ENCODE measurements at regions not wholly inside any gene's neighbourhood (a gene's known extent, or its start where the extent isn't known, plus 50 kb on each side); places are given as distances from the start of the nearest gene placed in this dataset.

DNA sequence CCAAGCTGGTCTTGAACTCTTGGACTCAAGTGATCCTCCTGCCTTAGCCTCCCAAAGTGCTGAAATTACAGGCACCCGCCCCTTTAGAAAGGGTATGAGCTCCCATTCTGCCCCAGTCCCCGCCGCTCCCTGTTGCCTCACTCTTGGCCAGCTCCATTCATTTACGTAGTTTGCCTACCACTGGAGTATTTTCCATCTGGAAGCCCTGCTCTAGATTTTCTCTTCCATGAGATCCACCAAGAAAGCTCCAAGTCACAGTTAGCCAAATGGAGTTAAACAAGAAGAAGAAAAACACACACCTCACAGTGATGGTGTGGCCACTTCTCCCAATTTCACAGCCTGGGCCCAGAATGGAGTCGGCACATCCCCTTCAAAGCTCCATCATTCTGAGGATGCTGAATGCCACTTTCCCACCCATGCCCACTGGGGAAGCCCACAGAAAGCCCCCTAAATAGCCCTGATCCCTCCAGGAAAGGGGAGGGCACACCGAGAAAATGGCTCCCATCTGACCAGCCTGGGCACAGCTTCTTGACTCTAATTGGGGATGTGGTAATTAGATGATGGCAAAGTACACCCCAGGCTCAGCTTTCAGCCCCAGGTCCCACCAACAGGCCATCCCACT lies 381.2 kb downstream of the MN1 start:
- H3K4me3 ChIP-seq (ENCODE audit: insufficient read depth, low read depth, low read length): no peak overlapping the region
- DNase-seq: no peak
- no peaks in the 10 kb centered on the region for H3K36me3 ChIP-seq (replicated peaks; ENCODE audit: control insufficient read depth, insufficient read depth, low read length)

DNA sequence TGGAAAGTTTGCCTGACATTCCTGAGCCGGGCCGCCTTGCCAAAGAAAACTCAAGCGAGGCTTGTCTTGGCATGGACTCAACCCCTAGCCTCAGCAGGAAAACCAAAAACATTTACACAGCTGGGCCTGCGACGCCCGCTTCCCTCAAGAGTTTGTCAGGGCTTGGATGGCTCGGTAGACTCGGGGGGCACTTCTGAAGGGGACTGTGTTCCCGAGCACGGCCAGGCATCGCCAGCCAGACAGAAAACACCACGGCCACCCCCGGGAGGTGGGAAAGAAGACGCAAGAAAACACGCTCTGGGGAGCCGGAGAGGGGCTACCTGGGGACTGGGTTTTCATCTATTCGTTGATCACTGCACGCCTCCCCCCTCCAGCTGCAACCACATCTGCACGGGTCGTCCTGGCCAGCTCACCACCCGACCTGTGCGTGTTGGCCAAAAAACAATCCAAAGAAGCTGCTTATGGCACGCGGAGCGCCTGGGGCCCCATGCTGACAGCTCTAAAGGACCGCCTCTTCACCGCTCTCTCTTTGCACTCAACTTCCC lies 380.7 kb downstream of the MN1 start:
- Histone ChIP-seq H3K27me3 (ENCODE audit: control insufficient read depth, insufficient read depth, low read length) (no peaks in the 10 kb centered on the region), H3K4me3 (ENCODE audit: insufficient read depth, low read depth, low read length) (no peak overlapping the region), H3K36me3 (replicated peaks; ENCODE audit: control insufficient read depth, insufficient read depth, low read length) (no peaks in the 10 kb centered on the region)
- DNase-seq: no peak

More for the DNA sequence above, 381.2 kb downstream of the MN1 start:
- H3K27me3 ChIP-seq (ENCODE audit: control insufficient read depth, insufficient read depth, low read length): no peaks in the 10 kb centered on the region

DNA sequence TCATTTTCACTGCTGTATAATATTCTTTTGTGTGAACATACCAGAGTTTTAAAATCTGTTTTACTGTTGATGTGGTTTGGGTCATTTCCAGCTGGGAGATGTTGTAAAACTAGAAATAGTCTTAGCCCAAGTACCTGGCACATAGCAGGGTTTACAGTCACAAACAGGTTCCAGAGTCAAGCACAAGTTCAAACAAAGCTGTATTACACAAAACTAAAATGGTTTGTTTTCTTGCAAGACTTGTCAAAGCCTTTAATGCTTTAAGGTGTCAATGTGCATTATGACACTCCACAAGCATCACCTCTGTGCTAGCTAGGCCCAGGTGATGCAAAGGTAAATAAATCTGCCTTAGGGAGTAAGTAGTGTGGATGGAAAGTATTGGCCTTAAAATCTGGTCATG lies 379.1 kb downstream of the MN1 start:
- Histone ChIP-seq H3K4me3 (ENCODE audit: insufficient read depth, low read depth, low read length) (no peak overlapping the region), H3K36me3 (replicated peaks; ENCODE audit: control insufficient read depth, insufficient read depth, low read length) (no peaks in the 10 kb centered on the region), H3K27me3 (ENCODE audit: control insufficient read depth, insufficient read depth, low read length) (no peaks in the 10 kb centered on the region)
- no peak for DNase-seq

DNA sequence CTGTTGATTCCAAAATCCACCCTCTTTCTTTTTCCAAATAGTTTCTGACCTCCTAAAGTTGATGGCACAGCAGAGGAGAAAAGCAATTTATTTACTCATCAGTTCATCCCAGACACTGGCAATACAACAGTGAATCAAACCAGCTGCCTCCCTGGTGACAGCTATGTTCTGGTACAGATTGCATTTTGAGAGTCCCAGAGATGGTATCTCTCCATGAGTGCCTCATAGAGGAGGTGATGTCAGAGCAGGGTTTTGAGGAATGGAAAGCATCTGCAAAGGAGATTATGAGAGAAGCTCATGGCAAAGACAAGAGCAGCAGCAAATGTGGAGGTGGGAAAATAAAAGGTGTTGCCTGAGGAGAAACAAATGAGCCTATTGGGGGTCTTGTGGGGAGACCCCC lies 377.2 kb downstream of the MN1 start:
- H3K4me3 ChIP-seq (ENCODE audit: insufficient read depth, low read depth, low read length): no peak overlapping the region
- no peaks in the 10 kb centered on the region for H3K27me3 ChIP-seq (ENCODE audit: control insufficient read depth, insufficient read depth, low read length)
- H3K36me3 ChIP-seq (replicated peaks; ENCODE audit: control insufficient read depth, insufficient read depth, low read length): no peaks in the 10 kb centered on the region
- DNase-seq: no peak

DNA sequence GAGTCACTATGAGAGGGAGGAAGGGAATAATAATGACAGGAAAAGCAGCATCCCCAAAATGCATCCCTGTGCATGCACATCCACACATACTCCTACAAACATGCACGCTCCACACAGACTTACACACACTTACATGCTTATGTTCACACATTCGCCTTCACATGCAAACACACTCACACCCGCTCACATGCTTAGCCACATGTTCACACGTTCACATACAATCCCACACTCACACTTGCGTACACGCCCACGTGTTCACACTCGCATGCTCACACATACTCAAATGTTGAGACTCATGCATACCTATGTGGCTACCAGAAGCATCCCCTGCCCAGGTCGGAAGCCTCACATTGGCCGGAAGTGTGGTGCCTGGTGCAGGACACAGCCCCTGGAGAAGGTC lies 372.1 kb downstream of the MN1 start:
- Histone ChIP-seq H3K4me3 (ENCODE audit: insufficient read depth, low read depth, low read length) (no peak overlapping the region), H3K36me3 (replicated peaks; ENCODE audit: control insufficient read depth, insufficient read depth, low read length) (no peaks in the 10 kb centered on the region), H3K27me3 (ENCODE audit: control insufficient read depth, insufficient read depth, low read length) (no peaks in the 10 kb centered on the region; the same call in 1 of the 2 replicates)
- DNase-seq: no peak

DNA sequence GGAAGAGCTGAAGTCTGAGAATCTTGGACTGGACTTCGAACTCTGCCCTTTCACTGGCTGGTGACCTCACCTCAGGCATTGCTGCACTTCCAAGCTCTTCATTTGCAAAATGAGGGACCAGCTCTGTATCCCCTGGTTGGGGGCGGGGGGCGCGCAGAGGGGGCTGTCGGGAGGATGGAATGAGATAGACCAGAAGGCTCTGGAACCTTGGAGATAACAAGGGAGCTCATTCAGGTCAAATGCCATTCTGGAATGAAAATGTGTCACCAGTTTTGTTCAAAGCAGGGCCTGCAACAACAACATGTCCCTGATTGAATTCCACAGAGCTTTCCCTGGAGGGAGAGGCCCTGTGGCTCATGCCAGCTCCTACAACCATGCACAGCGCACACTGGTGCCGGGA lies 370.5 kb downstream of the MN1 start:
- DNase-seq: no peak
- Histone ChIP-seq H3K36me3 (replicated peaks; ENCODE audit: control insufficient read depth, insufficient read depth, low read length) (no peaks in the 10 kb centered on the region), H3K27me3 (ENCODE audit: control insufficient read depth, insufficient read depth, low read length) (no peaks in the 10 kb centered on the region; the same call in 1 of the 2 replicates), H3K4me3 (ENCODE audit: insufficient read depth, low read depth, low read length) (no peak overlapping the region)

DNA sequence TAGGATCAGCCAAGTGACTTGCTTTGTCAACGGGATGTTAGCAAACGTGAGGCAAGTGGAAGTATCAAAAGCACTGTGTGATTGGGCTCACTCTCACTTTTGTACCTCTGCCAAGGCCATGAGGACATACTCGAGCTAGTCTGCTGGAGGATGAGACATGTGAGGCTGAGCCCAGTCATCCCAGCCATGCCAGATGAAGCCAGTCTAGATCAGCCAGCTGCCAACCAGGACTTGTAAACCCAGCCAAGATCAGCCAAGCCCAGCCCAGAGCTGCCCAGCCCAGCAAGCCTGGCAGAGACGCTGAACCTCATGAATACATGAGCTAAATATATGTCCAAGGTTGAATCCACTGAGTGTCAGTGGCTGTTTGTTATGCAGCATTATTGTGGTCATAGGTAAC lies 369.7 kb downstream of the MN1 start:
- no peak for DNase-seq
- H3K36me3 ChIP-seq (replicated peaks; ENCODE audit: control insufficient read depth, insufficient read depth, low read length): no peaks in the 10 kb centered on the region
- no peak overlapping the region for H3K4me3 ChIP-seq (ENCODE audit: insufficient read depth, low read depth, low read length)
- H3K27me3 ChIP-seq (ENCODE audit: control insufficient read depth, insufficient read depth, low read length): no peaks in the 10 kb centered on the region; the same call in 1 of the 2 replicates

DNA sequence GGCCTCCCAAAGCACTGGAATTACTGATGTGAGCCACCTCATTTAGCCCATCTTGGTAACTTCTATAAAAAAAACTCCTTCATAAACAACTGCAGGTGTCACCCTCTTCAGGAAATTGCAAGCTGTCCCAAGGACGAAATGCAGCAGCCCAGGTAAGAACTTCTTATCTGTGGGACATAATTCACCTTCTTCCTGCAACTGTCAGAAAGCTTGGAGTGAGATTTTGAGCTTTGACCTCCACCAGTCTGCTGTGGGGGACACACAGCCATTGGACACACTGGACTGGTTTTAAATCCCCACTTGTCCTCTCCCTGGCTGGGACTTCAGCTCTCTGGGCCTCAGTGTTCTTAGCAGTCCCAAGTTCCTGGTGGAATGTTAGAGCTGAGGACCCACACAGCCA lies 368.5 kb downstream of the MN1 start:
- Histone ChIP-seq H3K4me3 (ENCODE audit: insufficient read depth, low read depth, low read length) (no peak overlapping the region), H3K27me3 (ENCODE audit: control insufficient read depth, insufficient read depth, low read length) (no peaks in the 10 kb centered on the region; the same call in 1 of the 2 replicates), H3K36me3 (replicated peaks; ENCODE audit: control insufficient read depth, insufficient read depth, low read length) (no peaks in the 10 kb centered on the region)
- DNase-seq: no peak

DNA sequence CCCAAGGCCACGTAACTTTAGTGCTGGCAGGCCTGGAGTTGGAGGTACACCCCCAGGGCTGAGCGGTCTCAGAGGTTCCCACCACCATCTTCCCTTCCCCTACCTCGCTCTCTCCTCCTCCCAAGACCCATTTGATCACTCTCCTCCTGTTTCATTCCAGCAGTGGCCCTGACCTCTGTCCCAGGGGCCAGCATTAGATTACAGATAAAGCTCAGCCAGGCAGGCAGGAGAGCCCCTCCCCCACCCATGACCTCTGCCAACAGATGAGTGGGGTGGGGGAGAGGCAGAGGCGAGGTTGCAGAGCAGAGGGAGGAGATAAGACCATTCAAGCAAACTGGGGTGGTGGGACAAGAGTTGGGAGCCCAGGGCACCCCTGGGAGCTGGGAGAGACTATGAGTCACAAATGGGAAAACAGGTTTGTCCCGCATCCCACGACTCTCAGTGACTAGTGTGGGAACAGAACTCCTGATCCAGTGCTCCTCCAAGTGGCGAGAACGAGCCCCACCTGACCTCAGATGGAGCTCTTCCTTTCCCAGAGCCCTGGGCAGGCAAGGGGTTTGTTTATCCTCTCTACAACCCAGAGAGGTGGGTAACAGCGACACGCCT lies 367.9 kb downstream of the MN1 start:
- Histone ChIP-seq H3K4me3 (ENCODE audit: insufficient read depth, low read depth, low read length) (no peak overlapping the region), H3K27me3 (ENCODE audit: control insufficient read depth, insufficient read depth, low read length) (no peaks in the 10 kb centered on the region; the same call in 1 of the 2 replicates), H3K36me3 (replicated peaks; ENCODE audit: control insufficient read depth, insufficient read depth, low read length) (no peaks in the 10 kb centered on the region)

DNA sequence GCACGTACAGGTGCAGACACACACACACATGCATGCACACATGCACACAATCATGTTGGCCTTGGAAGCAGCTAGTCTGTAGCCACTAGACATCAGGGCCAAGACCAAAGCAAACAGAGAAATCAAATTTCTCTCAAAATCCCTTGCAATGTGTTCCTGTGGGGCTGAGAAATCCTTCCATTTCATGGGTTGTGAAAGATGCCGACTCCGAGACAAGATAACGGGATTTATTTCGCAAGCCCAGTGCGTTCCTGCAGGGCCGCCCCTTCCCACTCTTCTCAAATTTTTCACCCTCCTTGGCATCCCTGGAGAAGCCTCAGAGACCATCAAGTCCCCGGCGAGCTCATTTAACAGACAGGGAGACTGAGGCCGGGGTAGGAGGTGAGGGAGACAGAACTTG lies 366.7 kb downstream of the MN1 start:
- H3K27me3 ChIP-seq (ENCODE audit: control insufficient read depth, insufficient read depth, low read length): no peaks in the 10 kb centered on the region; the same call in 1 of the 2 replicates
- H3K4me3 ChIP-seq (ENCODE audit: insufficient read depth, low read depth, low read length): no peak overlapping the region
- H3K36me3 ChIP-seq (replicated peaks; ENCODE audit: control insufficient read depth, insufficient read depth, low read length): no peaks in the 10 kb centered on the region
- no peak for DNase-seq

More for the DNA sequence above, 367.9 kb downstream of the MN1 start:
- DNase-seq: no peak

DNA sequence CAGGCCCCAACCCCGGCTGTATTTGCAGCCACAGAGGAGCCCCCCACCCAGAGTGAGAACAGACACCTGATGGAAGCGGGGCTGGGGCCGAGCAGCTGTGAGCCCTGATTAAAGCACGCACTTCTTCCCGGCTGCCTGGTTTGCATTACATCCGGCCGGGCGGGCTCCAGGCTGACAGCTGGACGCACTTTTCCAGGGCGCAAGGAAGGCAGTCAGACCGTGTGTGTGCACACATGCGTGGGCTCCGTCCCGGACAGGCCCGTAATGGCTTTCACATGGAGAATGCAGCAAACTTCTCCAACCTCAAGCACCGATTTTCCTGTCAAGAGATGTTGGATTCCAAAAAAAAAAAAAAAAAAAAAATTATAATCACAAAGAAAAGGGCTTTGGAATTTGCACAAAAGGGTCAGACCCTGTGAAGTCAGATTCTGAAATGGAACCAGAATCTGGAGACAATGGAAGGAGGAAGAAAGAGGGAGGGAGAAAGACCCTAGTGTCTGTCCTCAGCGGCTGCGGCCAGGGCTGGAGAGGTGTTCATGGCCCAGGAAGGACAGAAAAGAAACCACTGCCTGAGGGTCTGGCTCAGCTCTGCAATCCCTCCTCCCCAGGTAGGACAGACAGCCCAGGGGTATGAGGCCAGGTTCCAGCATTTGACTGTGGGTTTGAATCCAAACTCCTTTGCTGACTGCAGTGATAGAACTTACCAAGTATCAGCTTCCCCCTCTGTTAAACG lies 365.5 kb downstream of the MN1 start:
- peak; percentile 72 for DNase-seq
- Histone ChIP-seq H3K4me3 (ENCODE audit: insufficient read depth, low read depth, low read length) (no peak overlapping the region), H3K27me3 (ENCODE audit: control insufficient read depth, insufficient read depth, low read length) (no peaks in the 10 kb centered on the region), H3K36me3 (replicated peaks; ENCODE audit: control insufficient read depth, insufficient read depth, low read length) (no peaks in the 10 kb centered on the region)

DNA sequence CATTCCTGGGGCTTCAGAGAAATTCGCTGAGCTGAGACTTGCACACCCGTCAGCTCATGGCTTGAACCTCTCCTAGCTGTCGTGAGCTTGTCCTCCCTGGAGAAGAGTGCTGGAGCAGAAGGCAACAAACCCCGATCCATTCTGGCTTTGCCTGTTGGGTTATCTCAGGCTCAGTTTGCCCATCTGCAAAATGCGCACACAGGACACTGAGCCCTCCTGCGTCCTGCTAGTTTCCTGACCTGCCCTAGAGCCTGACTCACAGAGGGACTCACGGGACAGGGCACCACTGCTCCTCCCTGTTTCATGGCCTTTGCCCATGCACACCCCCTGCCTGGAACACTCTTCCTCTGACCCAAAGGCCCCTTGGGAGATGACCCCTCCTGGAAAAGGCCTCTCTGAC lies 365.0 kb downstream of the MN1 start:
- DNase-seq: no peak
- Histone ChIP-seq H3K36me3 (replicated peaks; ENCODE audit: control insufficient read depth, insufficient read depth, low read length) (no peaks in the 10 kb centered on the region), H3K27me3 (ENCODE audit: control insufficient read depth, insufficient read depth, low read length) (no peaks in the 10 kb centered on the region), H3K4me3 (ENCODE audit: insufficient read depth, low read depth, low read length) (no peak overlapping the region)

DNA sequence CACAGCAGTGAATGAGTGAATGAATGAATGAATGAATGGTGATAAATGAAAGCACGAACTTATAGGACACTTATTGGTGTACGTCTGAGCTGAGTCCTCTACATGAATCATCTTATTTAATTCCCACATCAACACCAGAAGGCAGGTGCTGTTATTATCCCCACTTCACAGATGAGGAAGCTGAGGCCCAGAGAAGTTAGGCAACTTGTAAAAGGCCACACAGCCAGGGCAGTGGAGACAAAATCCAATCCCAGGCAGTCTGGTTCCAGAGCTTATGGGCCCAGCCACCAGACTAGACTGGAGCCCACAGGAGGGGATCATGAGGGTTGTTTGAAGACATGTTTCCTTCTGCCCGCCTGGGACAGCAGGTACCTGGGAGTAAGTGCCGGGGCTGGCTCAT lies 364.0 kb downstream of the MN1 start:
- no peak overlapping the region for H3K4me3 ChIP-seq (ENCODE audit: insufficient read depth, low read depth, low read length)
- DNase-seq: no peak

DNA sequence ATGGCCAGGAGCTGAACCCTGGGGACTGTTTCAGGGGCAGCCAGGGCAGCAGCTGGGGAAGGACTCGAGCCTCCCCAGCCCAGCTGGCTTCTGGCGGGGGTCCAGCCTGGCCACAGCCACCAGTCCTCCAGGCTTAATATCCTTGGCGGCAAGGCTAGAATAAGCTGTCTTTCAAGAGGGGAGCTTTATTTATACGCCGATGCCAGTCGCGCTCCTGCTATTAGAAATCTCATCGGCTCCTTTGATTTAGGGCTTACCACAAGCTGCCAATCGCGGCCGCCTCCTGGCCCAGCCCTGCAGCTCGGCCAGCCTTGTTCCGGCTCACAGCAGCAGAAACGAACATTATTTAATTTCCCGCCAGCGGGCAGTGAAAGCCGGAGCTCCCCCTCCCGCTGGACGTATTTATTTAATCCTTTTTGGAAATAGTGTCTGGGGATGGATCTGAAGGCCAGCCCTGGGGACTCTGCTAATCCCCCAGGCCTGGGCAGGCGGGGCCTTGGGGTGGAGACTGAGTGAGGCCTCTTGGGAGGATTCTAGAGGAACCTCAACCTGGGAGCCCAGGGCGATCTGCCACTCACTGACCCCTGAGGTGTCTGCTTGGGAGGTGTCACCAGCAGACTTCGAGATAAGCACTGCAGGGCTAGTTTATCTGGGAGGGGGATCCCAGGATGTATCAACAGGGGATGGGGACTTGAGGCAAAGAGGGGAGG lies 363.1 kb downstream of the MN1 start:
- H3K4me3 ChIP-seq (ENCODE audit: insufficient read depth, low read depth, low read length): no peak overlapping the region
- DNase-seq: peak; percentile 61

More for the DNA sequence above, 364.0 kb downstream of the MN1 start:
- H3K36me3 ChIP-seq (replicated peaks; ENCODE audit: control insufficient read depth, insufficient read depth, low read length): no peaks in the 10 kb centered on the region
- no peaks in the 10 kb centered on the region for H3K27me3 ChIP-seq (ENCODE audit: control insufficient read depth, insufficient read depth, low read length)

More for the DNA sequence above, 363.1 kb downstream of the MN1 start:
- Histone ChIP-seq H3K36me3 (replicated peaks; ENCODE audit: control insufficient read depth, insufficient read depth, low read length) (no peaks in the 10 kb centered on the region), H3K27me3 (ENCODE audit: control insufficient read depth, insufficient read depth, low read length) (no peaks in the 10 kb centered on the region)

All from H7 (cell line).